ENCODE measurements at regions not wholly inside any gene's neighbourhood (a gene's known extent, or its start where the extent isn't known, plus 50 kb on each side); places are given as distances from the start of the nearest gene placed in this dataset.

- intact Hi-C loops (cut with DNase I): no loop called here
- Histone ChIP-seq H3K27ac (no peak overlapping the region), H3K9me3 (peaks cover 0 to 9% (median 0%) of the 10 kb centered on the region in 12 donors), H3K4me3 (no peak overlapping the region), H3K27me3 (no peaks in the 10 kb centered on the region), H3K4me1 (no peaks in the 10 kb centered on the region), H3K36me3 (no peaks in the 10 kb centered on the region)
- no peak for ATAC-seq
- 80 to 91% (median 87%) methylated on average over 3 of the region's 3 CpGs for WGBS, 4 donors
- DNase-seq: no peak
- TF ChIP-seq CTCF (IDR thresholded peaks at IDR 0.05) (no peak), POLR2A (IDR thresholded peaks at IDR 0.05) (no peak)
Observed at GRCh38 chr5:112657804-112658203, 79.9 kb upstream of the APC start.

DNA sequence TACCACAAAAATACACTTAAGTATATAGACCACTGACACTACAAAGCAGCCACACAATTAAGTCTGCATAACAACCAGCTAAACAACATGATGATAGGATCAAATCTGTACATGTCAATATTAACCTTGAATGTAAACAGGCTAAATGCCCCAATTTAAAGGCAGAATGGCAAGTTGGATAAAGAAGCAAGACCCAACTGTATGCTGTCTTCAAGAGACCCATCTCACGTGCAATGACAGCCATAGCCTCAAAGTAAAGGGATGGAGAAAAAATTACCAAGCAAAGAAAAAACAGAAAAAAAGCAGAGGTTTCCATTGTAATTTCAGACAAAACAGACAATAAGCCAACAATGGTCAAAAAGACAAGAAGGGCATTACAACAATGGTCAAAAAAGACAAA lies 77.3 kb upstream of the APC start:
- Histone ChIP-seq H3K9me3 (peaks cover 0 to 9% (median 0%) of the 10 kb centered on the region in 12 donors), H3K27ac (no peak overlapping the region), H3K4me3 (no peak overlapping the region), H3K4me1 (no peaks in the 10 kb centered on the region), H3K27me3 (no peaks in the 10 kb centered on the region), H3K36me3 (no peaks in the 10 kb centered on the region)
- DNase-seq (no peak), ATAC-seq (no peak)
- WGBS, 4 donors: 91 to 96% (median 94%) methylated on average over 1 of the region's 1 CpG
- intact Hi-C loops (cut with DNase I): no loop called here
- no peak for TF ChIP-seq POLR2A (IDR thresholded peaks at IDR 0.05)
- no peak for TF ChIP-seq CTCF (IDR thresholded peaks at IDR 0.05)

- Histone ChIP-seq H3K4me1 (no peaks in the 10 kb centered on the region), H3K9me3 (peaks cover 0 to 9% (median 0%) of the 10 kb centered on the region in 12 donors), H3K27ac (no peak overlapping the region), H3K27me3 (no peaks in the 10 kb centered on the region), H3K4me3 (no peak overlapping the region), H3K36me3 (no peaks in the 10 kb centered on the region)
- TF ChIP-seq POLR2A (IDR thresholded peaks at IDR 0.05) (no peak), CTCF (IDR thresholded peaks at IDR 0.05) (no peak)
- no peak for ATAC-seq
- intact Hi-C loops (cut with DNase I): no loop called here
- 83 to 87% (median 86%) methylated on average over 3 of the region's 3 CpGs for WGBS, 4 donors
- DNase-seq: no peak
Observed at GRCh38 chr5:112663146-112663545, 74.5 kb upstream of the APC start.

GRCh38 chr5:112668016-112668415 lies 69.7 kb upstream of the APC start:
- Histone ChIP-seq H3K4me3 (no peak overlapping the region), H3K4me1 (no peaks in the 10 kb centered on the region), H3K36me3 (no peaks in the 10 kb centered on the region), H3K27ac (no peak overlapping the region), H3K9me3 (no peaks in the 10 kb centered on the region), H3K27me3 (no peaks in the 10 kb centered on the region)
- DNase-seq: no peak
- no peak for ATAC-seq
- 96 to 97% (median 97%) methylated on average over 4 of the region's 4 CpGs for WGBS, 4 donors
- intact Hi-C loops (cut with DNase I): no loop called here
- TF ChIP-seq CTCF (IDR thresholded peaks at IDR 0.05) (no peak), POLR2A (IDR thresholded peaks at IDR 0.05) (no peak)

Data from heart left ventricle (tissue), 16 donors.